OCI-LY1 (cell line): ENCODE measurements at regions not wholly inside any gene's neighbourhood (a gene's known extent, or its start where the extent isn't known, plus 50 kb on each side); places are given as distances from the start of the nearest gene placed in this dataset.

Experiments
- EZH2 ChIP-seq: fragments of 200-600 bp; sonication (generic), shearing (Covaris generic); IDR thresholded peaks from 2 replicates; pipeline ENCODE4 v1.8.0; 2017; ENCODE audit warnings: borderline replicate concordance, mixed run types, mild to moderate bottlenecking, antibody characterized with exemption, low read length, moderate library complexity, mixed read lengths
- TF ChIP-seq, protein P1 (sequence below): fragments of 200-600 bp; sonication (generic), shearing (Covaris generic); IDR thresholded peaks from 2 replicates; pipeline ENCODE4 v1.5.1; 2017; ENCODE audit warnings: mild to moderate bottlenecking, antibody characterized with exemption, low read length, moderate library complexity, mixed read lengths

- TF ChIP-seq EZH2: no peak
- TF ChIP-seq, protein P1, sequence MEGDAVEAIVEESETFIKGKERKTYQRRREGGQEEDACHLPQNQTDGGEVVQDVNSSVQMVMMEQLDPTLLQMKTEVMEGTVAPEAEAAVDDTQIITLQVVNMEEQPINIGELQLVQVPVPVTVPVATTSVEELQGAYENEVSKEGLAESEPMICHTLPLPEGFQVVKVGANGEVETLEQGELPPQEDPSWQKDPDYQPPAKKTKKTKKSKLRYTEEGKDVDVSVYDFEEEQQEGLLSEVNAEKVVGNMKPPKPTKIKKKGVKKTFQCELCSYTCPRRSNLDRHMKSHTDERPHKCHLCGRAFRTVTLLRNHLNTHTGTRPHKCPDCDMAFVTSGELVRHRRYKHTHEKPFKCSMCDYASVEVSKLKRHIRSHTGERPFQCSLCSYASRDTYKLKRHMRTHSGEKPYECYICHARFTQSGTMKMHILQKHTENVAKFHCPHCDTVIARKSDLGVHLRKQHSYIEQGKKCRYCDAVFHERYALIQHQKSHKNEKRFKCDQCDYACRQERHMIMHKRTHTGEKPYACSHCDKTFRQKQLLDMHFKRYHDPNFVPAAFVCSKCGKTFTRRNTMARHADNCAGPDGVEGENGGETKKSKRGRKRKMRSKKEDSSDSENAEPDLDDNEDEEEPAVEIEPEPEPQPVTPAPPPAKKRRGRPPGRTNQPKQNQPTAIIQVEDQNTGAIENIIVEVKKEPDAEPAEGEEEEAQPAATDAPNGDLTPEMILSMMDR: peak; percentile 13; the same call in 1 of the 2 replicates
These were observed 376.6 kb downstream of the PTH2R start for GRCh38 chr2:208783184-208783583.
